ENCODE measurements at regions not wholly inside any gene's neighbourhood (a gene's known extent, or its start where the extent isn't known, plus 50 kb on each side); places are given as distances from the start of the nearest gene placed in this dataset.

GRCh38 chr6:85726206-85726605 is 83.5 kb upstream of the SYNCRIP start:
- TF ChIP-seq POLR2A (IDR thresholded peaks at IDR 0.05) (no peak), CTCF (IDR thresholded peaks at IDR 0.05) (no peak)

Data from body of pancreas (tissue), 4 donors.